NCI-H2107 (cell line): ENCODE measurements at regions not wholly inside any gene's neighbourhood (a gene's known extent, or its start where the extent isn't known, plus 50 kb on each side); places are given as distances from the start of the nearest gene placed in this dataset.

Experiments
- DNase-seq: peaks from one replicate; lab custom pipeline; 2025; lab: John Stamatoyannopoulos, UW

GRCh38 chr1:193498088-193498655 lies 311.8 kb upstream of the B3GALT2 start:
- DNase-seq, result no peak

GRCh38 chr1:193494368-193494767 lies 308.0 kb upstream of the B3GALT2 start:
- DNase-seq, result no peak

- no peak for DNase-seq
These were observed 302.8 kb upstream of the B3GALT2 start for GRCh38 chr1:193489191-193489590.

DNA sequence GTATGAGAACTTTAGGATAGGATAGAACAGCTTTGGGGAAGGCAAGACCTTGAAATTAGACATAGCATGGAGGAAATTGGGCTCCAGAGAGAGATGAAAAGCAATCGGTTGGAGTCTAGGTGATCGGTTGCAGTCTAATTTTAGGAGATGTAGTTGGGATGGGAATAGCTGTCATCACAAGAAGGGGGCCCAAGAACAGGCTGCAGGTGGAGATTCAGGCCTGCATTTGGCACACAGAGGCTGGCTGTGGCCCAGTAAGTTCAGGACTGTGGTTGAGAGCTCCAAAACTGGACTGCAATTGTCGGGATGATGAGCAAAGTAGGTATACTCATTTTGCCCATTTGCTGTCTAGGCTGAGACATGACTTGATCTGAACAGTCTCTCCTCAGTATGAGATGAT lies 301.3 kb upstream of the B3GALT2 start:
- DNase-seq, result no peak

- DNase-seq, result no peak
These were observed 300.3 kb upstream of the B3GALT2 start for GRCh38 chr1:193486671-193487229.

DNA sequence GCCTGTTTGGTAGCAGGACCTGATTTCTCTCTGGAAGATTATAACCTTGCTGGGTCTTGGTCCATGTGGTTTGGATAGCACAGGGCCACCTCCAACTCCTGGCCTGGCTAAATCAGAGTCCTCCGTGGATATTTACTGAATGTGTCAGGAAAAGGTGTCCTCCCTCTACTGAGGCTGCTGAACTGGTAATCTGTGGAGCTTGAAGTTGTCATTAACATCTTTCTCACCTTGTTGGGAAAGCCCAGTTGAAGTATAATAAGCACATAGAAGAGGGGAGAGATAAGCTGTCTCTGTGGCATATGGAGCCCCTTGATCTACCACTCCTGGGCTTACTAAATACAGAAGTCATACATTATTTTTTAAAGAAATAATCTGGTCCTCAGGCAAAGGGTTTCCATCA lies 294.3 kb upstream of the B3GALT2 start:
- no peak for DNase-seq

DNA sequence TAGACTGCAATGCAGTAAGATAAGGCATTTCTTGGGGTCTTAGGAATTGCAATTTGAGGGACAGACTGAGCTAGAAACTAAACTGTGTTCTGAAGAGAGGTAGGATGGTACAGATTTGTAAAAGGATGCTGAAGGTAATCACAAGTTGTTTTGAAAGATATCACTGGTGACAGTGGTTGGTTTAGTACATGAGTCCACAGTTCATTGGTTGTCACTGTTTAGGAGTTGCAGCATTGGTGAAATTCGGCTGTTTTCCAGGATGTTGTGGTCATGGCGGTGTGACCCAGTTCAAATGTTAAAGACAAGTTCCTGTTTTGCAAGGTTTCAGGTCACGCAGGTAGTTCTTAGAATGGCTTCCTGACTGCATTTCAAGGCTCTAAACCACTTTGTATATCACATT lies 292.8 kb upstream of the B3GALT2 start:
- no peak for DNase-seq

DNA sequence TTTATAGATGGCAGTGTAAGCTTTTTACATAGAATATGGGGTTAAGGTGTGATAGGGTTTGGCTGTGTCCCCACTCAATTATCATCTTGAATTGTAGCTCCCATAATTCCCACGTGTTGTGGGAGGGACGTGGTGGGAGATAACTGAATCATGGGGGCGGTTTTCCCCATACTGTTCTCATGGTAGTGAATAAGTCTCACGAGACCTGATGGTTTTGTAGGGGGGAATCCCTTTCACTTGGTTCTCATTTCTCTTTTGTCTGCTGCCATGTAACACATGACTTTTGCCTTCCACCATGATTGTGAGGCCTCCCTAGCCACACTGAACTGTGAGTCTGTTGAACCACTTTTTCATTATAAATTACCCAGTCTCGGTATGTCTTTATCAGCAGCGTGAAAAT lies 290.3 kb upstream of the B3GALT2 start:
- DNase-seq, result no peak

DNA sequence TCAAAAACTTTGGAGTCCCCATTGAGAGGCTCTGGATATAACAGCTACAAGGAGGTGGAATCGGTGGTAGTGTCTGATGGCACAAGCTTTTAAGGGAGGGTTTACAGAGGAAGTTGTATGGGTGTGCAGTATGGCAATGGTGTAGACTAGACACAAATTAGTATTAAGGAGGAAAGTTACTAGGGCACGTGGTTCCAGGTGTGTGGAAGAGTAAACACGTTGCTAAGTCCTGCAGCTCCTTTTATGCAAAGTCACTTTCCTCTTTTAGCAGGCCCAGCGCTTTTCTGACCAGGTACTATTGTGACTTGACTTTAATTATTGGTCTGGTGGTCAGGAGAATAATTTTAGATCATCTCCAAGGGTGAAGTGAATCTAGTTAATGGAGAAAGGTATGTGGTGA lies 287.5 kb upstream of the B3GALT2 start:
- no peak for DNase-seq

DNA sequence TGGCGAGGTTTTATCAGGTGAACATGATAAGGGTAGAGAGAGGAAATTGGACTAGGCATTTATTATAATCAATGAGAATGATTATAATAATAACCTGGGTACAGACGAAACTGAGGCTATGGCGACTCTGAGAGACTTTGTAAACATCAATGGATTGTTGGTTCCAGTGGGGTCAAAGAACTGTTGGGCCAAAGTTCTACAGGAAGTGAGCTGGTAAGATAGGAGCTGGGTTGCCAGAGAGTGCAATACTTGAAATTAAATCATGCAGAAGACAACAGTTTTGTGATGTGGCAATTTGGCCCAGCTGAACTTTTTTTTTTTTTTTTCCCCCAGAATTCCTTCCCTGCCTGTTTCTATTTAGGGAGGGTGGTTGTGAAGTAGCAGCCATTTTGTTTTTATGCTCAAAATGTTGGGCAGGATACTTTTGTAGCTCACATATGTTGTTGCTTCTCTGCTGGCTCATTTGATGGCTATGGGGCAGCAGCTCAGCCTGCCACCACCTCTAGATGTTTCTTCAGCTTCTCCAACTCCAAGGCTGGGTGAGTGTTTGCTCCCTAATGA lies 286.5 kb upstream of the B3GALT2 start:
- DNase-seq, result no peak

DNA sequence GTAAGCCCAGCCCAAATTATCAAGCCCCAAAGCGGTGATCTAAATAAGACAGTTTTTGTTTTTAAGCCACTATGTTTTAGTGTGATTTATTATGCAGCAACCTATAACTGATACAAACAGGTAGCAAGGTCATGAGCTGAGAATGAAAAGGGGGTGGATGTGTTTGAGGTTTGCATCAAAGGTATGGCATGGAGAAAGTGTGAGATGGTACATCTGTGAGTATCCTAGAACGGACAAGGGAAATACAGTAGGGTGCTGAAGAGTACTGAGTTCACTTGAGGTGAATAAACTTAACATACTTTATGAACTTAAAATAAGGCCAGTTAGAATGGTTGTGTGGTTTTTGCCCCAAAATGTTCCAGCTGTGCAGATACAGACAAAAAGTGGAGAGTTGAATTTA lies 286.0 kb upstream of the B3GALT2 start:
- DNase-seq, result no peak

DNA sequence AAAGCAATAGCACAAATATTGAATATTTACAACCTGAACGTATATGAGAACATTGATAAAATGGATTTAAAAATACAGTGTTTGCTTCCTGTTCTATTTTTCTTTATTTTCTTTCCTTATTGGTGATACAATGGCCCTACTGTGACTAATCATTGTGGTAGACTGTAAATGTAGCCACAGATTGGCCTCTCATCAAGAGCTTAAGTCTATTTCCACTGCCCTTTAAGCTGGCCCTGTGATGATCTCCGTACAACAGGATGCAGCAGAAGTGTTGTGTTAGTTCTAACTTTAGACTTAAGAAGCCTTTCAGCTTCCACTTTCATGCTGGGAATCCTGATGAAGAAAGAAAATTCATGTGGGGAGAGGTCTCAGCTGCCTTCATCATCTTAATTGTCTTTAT lies 285.6 kb upstream of the B3GALT2 start:
- no peak for DNase-seq

DNA sequence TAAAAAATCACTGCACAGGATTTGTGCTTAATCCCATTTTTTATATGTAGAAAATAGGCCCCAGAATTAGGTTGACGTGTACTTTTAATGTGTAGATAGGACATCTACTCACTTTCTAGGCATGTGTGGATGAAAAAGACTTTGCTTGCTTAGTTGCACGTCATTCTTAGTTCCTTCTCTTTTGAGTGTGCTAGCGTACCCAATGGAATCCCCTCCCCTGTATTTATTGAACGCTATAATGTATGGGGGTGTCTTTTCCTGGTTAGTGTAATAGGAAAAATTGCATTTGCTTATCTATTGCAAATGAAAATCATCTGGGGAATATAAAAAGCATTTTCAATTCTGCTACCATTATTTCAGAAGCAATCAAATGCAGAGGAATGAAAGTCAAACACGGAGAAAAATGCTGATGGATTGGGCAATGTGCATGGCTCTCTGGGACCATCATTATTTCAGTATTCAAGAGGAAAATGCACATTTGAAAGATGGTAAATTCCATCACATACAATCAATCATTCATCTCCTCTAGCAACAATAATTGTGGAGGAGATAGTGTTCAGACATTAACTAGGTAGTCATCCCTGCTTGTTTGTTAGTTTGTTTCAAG lies 277.0 kb upstream of the B3GALT2 start:
- no peak for DNase-seq

DNA sequence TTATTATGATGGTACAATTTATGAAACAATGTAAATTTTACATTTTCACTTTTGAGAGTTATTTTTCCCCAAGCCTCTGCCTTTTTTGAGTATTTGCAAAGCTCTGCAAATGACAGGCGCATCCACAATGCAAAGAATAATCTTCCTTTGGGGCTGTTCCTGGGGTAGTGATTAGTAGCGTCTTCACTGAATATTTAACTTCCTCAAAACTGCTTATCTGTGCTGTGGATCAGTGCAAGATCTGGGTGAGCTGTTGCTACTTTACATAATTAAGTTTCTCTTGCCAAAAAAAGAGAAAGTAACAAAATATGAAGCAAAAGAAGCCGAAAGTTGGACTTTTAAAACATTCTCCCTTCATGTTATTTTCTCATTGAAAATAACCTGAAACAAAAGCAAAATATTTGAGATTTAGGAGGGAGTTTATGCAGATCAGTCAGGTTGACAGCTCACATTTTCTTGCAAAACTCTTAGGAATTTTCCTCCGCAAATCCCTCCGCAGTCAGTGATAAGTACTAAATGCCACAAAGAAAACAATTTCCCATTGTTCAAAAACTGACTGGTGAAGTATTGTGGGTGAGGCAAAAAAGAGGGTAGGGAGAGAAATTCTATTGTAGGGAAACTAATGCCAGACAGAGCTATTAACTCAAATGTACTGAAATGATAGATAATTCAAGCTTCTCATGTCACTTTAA lies 276.4 kb upstream of the B3GALT2 start:
- no peak for DNase-seq

DNA sequence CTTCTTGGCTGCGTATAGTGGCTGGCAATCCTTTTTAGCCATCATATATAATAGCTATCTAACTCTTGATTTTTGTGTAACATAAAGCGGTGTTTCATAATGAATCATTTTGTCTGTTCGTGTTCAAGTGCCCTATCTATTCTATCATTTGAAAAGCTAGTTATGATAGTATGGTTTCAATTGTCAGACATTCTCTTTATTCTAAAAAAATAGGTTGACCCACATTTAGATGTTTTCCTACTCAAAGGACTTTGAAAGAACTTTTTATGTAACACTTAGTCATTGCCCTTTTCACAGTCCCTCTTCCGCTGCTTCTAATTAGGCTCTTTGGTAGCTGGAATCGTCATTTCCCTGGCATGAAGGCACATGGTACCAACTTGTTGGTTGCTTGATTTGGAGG lies 272.2 kb upstream of the B3GALT2 start:
- no peak for DNase-seq

- no peak for DNase-seq
These were observed 271.3 kb upstream of the B3GALT2 start for GRCh38 chr1:193457676-193458075.

GRCh38 chr1:193456811-193457280 lies 270.4 kb upstream of the B3GALT2 start:
- DNase-seq, result no peak

DNA sequence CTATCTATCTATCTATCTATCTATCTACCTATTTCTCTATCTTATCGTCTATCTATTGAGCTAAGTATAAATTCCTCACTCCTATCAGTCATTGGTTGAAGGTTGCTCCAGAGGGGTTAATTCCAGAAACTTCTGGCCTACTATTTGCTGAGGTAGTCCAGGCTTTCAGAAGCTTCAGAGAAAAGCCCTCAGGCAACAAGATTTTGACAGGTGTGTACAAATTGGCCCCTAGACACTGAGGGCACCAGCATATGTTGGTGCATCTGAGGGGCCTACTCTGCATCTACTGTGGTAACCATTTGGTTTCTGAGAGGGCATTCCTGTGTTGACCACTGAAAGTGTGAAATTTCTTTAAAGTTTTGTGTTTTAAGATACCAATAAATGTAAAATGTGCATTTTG lies 265.2 kb upstream of the B3GALT2 start:
- no peak for DNase-seq

- DNase-seq, result no peak
These were observed 264.6 kb upstream of the B3GALT2 start for GRCh38 chr1:193451001-193451400.

- DNase-seq, result no peak
These were observed 262.5 kb upstream of the B3GALT2 start for GRCh38 chr1:193448682-193449461.

- no peak for DNase-seq
These were observed 257.5 kb upstream of the B3GALT2 start for GRCh38 chr1:193443886-193444285.

DNA sequence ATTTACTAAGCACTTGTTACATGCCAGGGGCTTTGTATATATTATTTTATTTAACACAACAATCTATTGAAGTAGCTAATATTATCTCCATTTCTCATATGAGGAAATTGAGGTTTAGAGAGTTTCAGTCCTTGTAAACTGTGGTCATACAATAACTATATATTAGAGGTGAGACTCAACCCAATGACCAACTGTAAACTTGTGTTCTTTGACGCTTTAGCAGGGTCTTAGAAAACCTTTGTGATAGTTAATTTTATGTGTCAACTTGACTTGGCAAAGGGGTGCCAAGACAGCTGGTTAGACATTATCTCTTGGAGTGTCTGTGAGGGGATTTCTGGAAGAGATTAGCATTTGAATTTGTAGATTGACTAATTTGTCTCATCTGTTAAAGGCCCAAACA lies 252.4 kb upstream of the B3GALT2 start:
- no peak for DNase-seq
